ENCODE measurements at regions not wholly inside any gene's neighbourhood (a gene's known extent, or its start where the extent isn't known, plus 50 kb on each side); places are given as distances from the start of the nearest gene placed in this dataset.

DNA sequence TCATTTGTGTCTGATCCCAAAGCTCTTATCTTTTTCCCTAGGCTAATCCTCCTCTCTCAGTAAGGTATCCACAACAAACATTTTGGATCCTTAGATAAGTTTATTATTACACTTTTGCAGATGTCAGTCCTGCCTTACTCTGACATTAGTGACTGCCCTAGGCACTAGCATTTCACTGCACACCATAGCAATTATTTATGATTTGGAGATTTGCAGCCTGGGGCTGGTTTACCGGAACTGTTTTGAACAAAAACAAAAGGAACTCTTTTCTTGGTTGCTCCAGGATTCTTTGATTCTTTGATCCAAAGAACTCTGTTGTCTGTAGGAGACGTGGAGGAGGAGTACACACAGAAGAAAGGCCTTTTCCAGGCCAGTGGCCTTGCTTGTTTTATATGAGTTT is 80.4 kb downstream of the EDNRB start:
- Mint-ChIP-seq H3K4me3 (no peak overlapping the region), H3K4me1 (ENCODE audit: low read depth) (no peaks in the 10 kb centered on the region), H3K36me3 (ENCODE audit: low read depth) (no peaks in the 10 kb centered on the region), H3K9me3 (no peaks in the 10 kb centered on the region), H3K27me3 (no peaks in the 10 kb centered on the region), H3K27ac (no peak overlapping the region)
- ChIA-PET POLR2A (no interaction called here), CTCF (no interaction called here)
- TF ChIP-seq, protein P1, sequence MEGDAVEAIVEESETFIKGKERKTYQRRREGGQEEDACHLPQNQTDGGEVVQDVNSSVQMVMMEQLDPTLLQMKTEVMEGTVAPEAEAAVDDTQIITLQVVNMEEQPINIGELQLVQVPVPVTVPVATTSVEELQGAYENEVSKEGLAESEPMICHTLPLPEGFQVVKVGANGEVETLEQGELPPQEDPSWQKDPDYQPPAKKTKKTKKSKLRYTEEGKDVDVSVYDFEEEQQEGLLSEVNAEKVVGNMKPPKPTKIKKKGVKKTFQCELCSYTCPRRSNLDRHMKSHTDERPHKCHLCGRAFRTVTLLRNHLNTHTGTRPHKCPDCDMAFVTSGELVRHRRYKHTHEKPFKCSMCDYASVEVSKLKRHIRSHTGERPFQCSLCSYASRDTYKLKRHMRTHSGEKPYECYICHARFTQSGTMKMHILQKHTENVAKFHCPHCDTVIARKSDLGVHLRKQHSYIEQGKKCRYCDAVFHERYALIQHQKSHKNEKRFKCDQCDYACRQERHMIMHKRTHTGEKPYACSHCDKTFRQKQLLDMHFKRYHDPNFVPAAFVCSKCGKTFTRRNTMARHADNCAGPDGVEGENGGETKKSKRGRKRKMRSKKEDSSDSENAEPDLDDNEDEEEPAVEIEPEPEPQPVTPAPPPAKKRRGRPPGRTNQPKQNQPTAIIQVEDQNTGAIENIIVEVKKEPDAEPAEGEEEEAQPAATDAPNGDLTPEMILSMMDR (IDR thresholded peaks at IDR 0.05) = no peak
- DNase-seq = no peak
- no peak for ATAC-seq
- intact Hi-C loops (cut with micrococcal nuclease) = no loop called here

DNA sequence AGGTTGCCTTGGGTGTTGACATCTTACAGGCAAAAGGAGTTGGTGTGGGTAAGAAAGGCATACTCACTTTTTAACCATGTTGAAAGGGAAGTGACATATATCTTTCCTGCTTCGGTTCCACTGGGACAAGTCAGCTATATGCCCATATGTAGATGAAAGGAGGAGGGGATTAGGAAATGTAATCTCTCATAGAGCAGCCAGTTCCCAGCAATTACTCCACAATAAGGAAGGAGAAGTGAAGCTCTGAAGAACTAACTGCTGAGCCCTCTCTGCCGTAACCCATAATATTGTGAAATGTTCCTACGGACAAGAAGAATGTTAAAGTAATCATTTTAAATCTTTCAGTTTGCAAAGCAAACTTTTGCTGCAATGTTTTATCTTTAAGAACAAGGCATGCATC is 82.2 kb downstream of the EDNRB start:
- TF ChIP-seq, protein P1 (IDR thresholded peaks at IDR 0.05) = no peak
- Mint-ChIP-seq H3K9me3 (no peaks in the 10 kb centered on the region), H3K4me3 (no peak overlapping the region), H3K4me1 (ENCODE audit: low read depth) (no peaks in the 10 kb centered on the region), H3K36me3 (ENCODE audit: low read depth) (no peaks in the 10 kb centered on the region), H3K27me3 (no peaks in the 10 kb centered on the region), H3K27ac (no peak overlapping the region)
- POLR2A ChIA-PET = no interaction called here
- ATAC-seq (no peak), DNase-seq (no peak)
- intact Hi-C loops (cut with micrococcal nuclease) = no loop called here
- CTCF ChIA-PET = no interaction called here

DNA sequence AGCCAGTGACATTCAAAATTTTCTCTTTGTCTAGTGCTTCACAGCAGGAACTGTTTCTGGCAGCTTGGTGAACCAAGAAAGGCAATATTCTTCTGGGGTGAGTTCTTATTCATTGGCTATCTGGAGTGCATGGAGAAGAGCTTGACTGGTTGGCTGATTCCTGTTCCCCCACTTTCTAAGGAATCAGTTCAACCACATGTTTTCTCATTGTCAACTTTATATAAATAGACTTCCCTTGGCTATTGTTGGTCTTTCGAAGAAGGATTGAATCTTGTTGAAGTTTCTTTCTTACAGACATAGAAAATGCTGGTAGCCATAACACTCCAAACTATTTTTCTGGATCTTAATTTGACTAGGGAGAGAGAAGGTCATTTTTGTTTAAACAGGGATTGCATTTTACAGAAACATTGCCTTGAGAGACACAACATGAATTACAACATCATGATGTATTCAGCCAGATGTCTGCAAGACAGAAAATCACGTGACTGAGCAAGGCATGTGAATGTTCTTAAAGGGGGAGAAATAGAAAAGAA is 85.2 kb downstream of the EDNRB start:
- TF ChIP-seq, protein P1 (IDR thresholded peaks at IDR 0.05) = no peak
- no peaks in the 10 kb centered on the region for H3K27me3 Mint-ChIP-seq
- no peak overlapping the region for H3K4me3 Mint-ChIP-seq
- H3K9me3 Mint-ChIP-seq = no peaks in the 10 kb centered on the region
- H3K27ac Mint-ChIP-seq = no peak overlapping the region
- ChIA-PET CTCF (interaction anchor here (0.9 kb wide), 1 partner anchor 288 kb away, joined by 3 read pairs; no protein-coding TSS in a partner anchor), POLR2A (no interaction called here)
- H3K36me3 Mint-ChIP-seq (ENCODE audit: low read depth) = no peaks in the 10 kb centered on the region
- H3K4me1 Mint-ChIP-seq (ENCODE audit: low read depth) = no peaks in the 10 kb centered on the region
- DNase-seq = no peak
- ATAC-seq = no peak
- intact Hi-C loops (cut with micrococcal nuclease) = no loop called here

DNA sequence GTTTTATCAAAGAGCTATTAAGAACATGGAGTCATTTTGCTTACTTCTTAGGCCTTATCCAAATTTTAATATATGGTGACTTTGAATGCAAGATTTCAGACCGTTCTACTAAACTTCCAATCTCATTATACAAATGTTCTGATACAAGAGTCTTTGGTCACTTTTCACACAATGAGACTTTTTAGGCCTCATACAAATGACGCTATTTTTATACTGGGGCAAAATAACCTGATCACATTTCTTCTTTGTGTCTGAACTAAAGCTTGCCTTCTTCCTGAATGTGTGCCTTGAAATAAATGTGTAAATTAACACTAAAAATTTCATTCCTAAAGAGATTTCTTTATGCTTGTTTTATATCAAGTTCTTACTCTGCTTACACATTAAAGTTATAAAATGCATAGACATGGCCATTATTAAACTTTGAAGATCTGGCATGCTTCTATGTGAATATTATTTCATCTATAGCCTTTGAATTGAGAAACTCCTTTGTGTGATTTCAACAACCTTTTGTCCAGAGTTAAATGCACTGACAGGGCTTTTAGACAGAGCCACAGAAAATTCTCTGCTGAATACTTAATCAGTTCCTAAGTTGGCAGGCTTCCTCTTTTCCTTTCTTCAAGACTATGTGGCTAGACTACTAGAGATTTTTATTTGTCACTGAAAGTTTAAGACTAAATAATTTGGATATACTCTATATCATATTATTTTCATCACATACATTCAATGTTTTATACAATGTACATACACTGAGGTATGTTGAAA is 86.1 kb downstream of the EDNRB start:
- H3K9me3 Mint-ChIP-seq = no peaks in the 10 kb centered on the region
- no peaks in the 10 kb centered on the region for H3K4me1 Mint-ChIP-seq (ENCODE audit: low read depth)
- DNase-seq (no peak), ATAC-seq (no peak)
- ChIA-PET POLR2A (no interaction called here), CTCF (interaction anchor here (0.9 kb wide), 1 partner anchor 289 kb away, joined by 3 read pairs; no protein-coding TSS in a partner anchor)
- TF ChIP-seq, protein P1 (IDR thresholded peaks at IDR 0.05) = no peak
- H3K27ac Mint-ChIP-seq = no peak overlapping the region
- intact Hi-C loops (cut with micrococcal nuclease) = no loop called here
- H3K4me3 Mint-ChIP-seq = no peak overlapping the region
- H3K36me3 Mint-ChIP-seq (ENCODE audit: low read depth) = no peaks in the 10 kb centered on the region
- H3K27me3 Mint-ChIP-seq = no peaks in the 10 kb centered on the region

DNA sequence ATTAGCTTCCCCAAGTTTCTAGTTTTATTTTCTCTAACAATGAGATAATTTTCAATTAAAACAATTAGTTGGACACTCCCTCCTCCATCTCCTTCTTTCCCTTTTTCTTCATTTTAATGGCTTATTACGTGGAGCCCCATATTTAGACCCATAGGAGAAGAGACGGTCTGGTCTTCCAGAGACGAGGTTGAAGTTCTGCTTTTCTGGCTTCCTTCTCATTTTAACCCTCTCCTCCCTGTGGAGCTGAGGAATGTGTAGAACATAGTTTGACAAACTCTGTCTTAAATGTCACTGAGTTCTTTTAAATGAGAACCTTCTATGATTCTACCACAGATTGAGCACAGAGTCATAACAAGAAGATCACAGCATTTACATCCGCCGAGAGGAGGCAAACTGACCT is 86.8 kb downstream of the EDNRB start:
- TF ChIP-seq, protein P1 (IDR thresholded peaks at IDR 0.05) = no peak
- intact Hi-C loops (cut with micrococcal nuclease) = no loop called here
- Mint-ChIP-seq H3K27ac (no peak overlapping the region), H3K27me3 (no peaks in the 10 kb centered on the region), H3K4me3 (no peak overlapping the region), H3K4me1 (ENCODE audit: low read depth) (no peaks in the 10 kb centered on the region), H3K36me3 (ENCODE audit: low read depth) (no peaks in the 10 kb centered on the region), H3K9me3 (no peaks in the 10 kb centered on the region)
- DNase-seq (no peak), ATAC-seq (no peak)
- POLR2A ChIA-PET = no interaction called here
- CTCF ChIA-PET = no interaction called here
